WI38 (cell line): ENCODE measurements at regions not wholly inside any gene's neighbourhood (a gene's known extent, or its start where the extent isn't known, plus 50 kb on each side); places are given as distances from the start of the nearest gene placed in this dataset.

Experiments used
- H3K4me3 ChIP-seq: 2 replicates; pipeline ENCODE4 v1.5.1; 2011; ENCODE audit warnings: low read depth, mild to moderate bottlenecking, control low read depth, low read length
- TF ChIP-seq, protein P1 (sequence below): IDR thresholded peaks from 2 replicates; pipeline ENCODE4 v1.5.1; 2012; ENCODE audit warnings: low read depth, mild to moderate bottlenecking, control low read depth, low read length

- TF ChIP-seq, protein P1, sequence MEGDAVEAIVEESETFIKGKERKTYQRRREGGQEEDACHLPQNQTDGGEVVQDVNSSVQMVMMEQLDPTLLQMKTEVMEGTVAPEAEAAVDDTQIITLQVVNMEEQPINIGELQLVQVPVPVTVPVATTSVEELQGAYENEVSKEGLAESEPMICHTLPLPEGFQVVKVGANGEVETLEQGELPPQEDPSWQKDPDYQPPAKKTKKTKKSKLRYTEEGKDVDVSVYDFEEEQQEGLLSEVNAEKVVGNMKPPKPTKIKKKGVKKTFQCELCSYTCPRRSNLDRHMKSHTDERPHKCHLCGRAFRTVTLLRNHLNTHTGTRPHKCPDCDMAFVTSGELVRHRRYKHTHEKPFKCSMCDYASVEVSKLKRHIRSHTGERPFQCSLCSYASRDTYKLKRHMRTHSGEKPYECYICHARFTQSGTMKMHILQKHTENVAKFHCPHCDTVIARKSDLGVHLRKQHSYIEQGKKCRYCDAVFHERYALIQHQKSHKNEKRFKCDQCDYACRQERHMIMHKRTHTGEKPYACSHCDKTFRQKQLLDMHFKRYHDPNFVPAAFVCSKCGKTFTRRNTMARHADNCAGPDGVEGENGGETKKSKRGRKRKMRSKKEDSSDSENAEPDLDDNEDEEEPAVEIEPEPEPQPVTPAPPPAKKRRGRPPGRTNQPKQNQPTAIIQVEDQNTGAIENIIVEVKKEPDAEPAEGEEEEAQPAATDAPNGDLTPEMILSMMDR: no peak
Observed at GRCh38 chr1:234917495-234918180, 211.0 kb downstream of the TOMM20 start.

GRCh38 chr1:234916840-234917239 is 211.8 kb downstream of the TOMM20 start:
- TF ChIP-seq, protein P1: no peak
- no peak overlapping the region for H3K4me3 ChIP-seq

More at GRCh38 chr1:234917495-234918180, 211.0 kb downstream of the TOMM20 start:
- no peak overlapping the region for H3K4me3 ChIP-seq

DNA sequence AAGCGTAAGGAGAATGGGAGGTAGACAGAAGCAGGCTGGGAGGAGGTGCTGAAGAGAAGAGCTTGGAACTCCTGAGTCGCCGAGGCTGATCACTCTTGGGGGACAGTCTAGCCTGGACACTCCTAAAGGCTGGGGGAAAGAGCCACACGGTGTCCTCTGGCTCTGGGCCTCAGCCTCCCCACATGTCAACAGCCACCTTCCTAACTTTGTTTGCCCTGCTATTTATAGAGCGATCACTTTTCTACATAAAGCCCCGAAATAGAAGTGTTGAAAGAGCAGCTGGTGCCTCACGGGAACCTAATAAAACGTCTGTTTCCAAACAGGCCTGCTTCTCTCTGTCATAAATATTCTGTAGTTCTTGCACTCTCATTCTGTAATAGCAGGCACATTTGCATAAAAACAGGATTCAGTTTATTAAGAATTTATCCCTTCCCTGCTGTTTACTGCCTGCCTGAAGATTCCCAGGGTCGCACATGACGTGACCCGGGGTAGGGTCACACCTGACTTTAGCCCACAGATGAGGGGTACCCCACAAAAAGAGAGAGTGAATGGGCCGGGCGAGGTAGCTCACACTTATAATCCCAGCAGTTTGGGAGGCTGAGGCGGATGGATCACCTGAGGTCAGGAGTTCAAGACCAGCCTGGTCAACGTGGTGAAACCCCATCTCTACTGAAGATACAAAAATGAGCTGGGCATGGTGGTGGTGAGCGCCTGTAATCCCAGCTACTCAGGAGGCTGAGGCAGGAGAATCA is 212.5 kb downstream of the TOMM20 start:
- TF ChIP-seq, protein P1: no peak

DNA sequence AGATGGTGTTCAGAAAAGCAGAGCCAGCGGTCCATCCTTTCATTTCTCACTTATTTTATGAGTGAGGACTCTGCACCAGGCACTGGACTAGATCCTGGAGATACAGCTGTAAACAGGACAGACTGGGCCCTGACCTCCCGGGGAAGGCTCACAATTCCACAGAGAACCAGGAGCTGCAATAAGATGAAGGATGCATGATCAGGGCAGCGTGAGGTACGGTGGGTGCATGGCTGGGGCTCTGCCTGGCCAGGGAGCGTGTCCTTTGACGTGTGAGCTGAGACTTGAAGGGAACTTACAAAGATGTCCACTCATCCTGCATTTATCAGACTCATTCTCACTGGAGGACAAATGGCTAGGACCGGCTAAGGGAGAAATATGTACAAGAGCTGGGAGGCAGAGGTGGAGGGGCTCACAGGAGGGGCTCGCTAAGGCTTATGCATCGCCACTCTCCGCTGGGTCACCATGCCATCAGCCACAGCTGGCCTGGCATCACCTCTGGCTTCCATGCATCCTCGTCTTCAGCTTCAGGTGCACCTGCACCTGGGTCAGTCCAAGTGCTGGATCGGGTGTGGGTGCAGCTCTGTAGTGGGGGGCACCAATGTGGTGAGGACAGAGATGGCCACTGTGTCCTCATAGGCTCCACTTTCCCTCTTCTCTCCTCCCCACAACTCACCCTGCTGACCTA is 213.9 kb downstream of the TOMM20 start:
- H3K4me3 ChIP-seq: no peak overlapping the region
- TF ChIP-seq, protein P1: no peak

More for the DNA sequence above, 212.5 kb downstream of the TOMM20 start:
- no peak overlapping the region for H3K4me3 ChIP-seq

DNA sequence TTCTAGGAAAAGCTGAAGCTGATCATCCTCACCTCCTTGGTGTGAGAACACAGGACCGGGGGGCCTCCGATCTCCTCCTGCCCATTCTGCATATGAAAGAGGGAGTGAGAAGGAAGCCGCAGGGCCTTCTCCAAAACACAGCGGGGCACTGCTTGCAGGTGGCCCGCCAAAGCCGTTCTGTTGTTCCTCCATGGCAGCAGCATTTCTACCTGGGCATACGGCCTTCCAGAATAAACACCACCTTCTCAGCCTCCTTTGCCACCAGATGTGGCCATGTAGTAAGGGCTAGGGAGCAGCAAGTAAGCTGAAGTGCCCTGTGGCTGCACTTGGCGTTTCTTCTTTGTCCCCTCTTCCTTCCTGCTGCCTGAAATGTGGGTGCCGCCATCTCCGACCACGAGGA is 214.9 kb downstream of the TOMM20 start:
- TF ChIP-seq, protein P1: no peak
- no peak overlapping the region for H3K4me3 ChIP-seq

GRCh38 chr1:234913278-234913649 is 215.4 kb downstream of the TOMM20 start:
- H3K4me3 ChIP-seq: no peak overlapping the region
- TF ChIP-seq, protein P1: no peak
